HG02610 (cell line): ENCODE measurements at regions not wholly inside any gene's neighbourhood (a gene's known extent, or its start where the extent isn't known, plus 50 kb on each side); places are given as distances from the start of the nearest gene placed in this dataset.
"Not testable (repeated sequence)": the region's sequence is repeated elsewhere in the genome, so short reads cannot be mapped to it uniquely, and the experiment has no call there.

Source experiments
- ATAC-seq: cut with Tn5 transposase; IDR thresholded peaks from one replicate; pipeline ENCODE4 v1.9.1; 2021; ENCODE audit warnings: mild to moderate bottlenecking, moderate library complexity; ENCODE audit not compliant: unreplicated experiment

- not testable (repeated sequence) for ATAC-seq
Observed at GRCh38 chr2:14904378-14904777, 271.9 kb downstream of the LRATD1 start.

- ATAC-seq: no peak
Observed at GRCh38 chr2:14905571-14905970, 273.1 kb downstream of the LRATD1 start.

DNA sequence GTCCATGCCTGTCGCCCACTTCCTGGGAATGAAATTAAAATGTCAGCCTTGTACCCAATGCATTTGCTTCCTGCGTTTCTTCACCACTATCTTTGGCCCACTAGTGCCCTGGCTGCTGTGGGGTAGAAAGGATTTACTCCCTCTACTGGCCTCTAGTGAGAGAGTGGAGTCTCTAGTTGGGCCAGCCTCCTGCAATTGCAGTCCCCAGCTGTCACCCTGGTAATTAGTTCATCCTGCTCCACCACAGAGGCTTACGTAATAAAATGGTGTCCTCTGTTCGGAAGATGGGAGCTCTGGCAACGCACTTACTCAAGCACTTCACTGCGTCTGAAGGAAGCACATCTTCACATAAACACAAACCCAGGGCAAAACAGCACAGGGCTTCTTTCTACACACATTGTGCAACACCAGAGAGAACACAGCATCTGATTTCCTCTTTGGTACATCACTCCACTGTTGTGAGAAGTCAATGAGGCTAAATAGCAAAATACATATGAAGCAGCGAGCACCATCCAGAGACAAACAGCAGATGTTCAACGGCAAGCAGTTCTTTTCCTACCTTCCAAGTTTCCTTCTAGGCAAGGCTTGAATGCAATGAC, 274.6 kb downstream of the LRATD1 start:
- no peak for ATAC-seq

DNA sequence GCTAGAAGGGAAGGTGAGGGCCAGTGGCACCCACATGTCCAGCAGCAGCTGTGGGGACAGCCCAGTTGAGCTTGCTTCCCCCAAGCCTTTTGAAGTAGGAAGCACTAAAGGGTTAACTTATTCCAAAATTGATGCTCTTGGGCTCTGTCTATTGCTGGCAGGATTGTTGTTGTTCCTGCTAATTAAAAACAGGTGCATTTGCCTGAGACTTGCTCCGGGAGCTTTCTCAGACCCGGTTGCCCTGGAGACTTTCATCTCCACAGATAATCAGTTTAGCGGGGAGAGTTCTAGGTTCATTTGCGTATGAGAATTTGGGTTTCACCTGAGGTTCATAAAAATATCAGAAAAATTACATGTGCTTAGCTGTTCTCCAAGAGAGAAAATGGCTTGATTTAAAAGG, 277.3 kb downstream of the LRATD1 start:
- no peak for ATAC-seq

GRCh38 chr2:14910654-14911053, 278.1 kb downstream of the LRATD1 start:
- ATAC-seq: no peak

DNA sequence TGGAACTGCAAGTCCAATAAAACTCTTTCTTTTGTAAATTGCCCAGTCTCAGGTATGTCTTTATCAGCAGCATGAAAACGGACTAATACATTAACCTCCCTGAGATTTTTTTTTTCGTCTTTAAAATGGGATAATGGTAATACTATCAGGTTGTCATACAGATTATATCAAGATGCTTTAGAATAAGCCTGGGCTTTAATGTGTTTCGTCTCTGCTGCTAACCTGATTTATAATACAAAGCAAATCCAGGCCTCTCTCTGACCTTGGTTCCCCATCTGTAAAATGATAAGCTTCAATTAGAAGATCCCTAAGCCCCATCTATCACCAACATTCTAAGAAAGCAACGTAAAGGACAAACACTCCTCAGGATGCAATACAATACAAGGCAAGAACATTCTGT, 283.5 kb downstream of the LRATD1 start:
- ATAC-seq: no peak

DNA sequence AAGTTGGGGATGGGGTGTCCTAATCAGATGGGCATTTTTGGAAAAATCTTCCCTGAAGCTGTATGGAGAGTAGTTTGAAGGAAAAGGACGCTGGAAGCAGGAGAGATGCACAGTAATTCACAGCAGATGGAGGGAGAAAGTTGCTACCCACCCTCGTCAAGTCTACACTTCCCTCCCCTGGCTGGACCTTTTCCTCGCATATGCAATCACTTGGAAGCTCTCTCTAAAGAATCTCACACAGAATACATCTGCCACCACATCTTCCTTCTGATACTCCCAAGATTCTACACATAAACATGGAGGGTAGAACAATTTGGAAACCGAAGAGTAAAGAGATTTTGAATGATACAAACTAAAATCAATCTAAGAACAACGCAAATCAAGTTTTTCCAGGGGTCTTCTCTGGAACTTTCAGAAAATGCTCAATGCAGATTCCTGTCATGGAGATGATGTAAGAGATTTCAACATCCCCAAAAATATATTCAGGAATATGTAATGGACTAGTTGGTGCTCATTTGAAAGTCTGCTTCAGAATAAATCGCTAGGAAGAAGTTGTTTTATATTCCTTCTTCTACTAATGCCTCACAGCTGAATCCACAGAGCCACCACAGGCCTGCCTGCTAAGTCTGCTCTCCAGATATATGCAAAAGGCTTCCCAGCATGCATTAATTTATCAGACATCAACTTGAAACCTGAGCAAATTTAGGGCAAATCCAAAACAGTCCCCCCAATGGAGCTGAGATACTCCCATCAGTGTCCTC, 291.5 kb downstream of the LRATD1 start:
- ATAC-seq: no peak

DNA sequence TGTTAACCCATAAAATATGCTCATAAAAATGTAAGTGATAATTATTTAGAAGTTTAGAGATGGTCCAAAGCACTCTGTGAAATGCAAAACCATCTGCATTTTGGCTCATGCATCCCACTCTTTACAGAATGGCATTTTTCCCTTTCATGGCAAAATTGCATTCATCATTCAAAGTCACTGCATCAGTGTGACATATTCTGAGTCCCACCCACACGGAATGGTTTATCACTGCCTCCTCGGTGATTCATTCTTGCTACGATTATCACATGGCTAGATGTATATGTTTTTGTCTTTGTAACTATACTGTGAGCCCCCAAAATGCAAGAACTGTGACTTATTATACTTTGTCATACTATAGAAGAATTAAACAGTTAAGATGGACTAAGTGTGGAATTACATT, 293.0 kb downstream of the LRATD1 start:
- no peak for ATAC-seq

- ATAC-seq: no peak
Observed at GRCh38 chr2:14927021-14927564, 294.6 kb downstream of the LRATD1 start.

DNA sequence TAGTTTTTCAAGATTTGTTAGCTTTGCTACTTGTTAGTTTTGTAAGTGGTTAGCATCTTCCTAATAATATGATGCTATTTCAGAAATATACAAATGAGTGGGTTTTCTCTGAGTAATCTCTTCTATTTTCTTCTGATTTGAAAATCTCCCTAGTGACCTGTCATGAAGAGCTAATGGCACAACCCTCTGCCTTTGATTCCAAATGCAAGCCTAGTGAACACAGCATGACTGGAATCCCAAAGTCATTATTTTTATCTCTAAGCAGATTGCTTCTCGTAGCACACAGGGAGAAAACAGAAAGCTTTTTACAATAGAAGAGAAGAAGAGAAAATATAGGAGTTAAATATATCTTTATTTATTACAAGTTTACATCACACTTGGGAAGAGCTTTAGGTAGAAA, 295.5 kb downstream of the LRATD1 start:
- no peak for ATAC-seq

- no peak for ATAC-seq
Observed at GRCh38 chr2:14930441-14930840, 297.9 kb downstream of the LRATD1 start.

GRCh38 chr2:14932285-14932684, 299.8 kb downstream of the LRATD1 start:
- ATAC-seq: no peak

GRCh38 chr2:14933753-14934152, 301.2 kb downstream of the LRATD1 start:
- no peak for ATAC-seq

GRCh38 chr2:14936426-14936825, 303.9 kb downstream of the LRATD1 start:
- no peak for ATAC-seq

DNA sequence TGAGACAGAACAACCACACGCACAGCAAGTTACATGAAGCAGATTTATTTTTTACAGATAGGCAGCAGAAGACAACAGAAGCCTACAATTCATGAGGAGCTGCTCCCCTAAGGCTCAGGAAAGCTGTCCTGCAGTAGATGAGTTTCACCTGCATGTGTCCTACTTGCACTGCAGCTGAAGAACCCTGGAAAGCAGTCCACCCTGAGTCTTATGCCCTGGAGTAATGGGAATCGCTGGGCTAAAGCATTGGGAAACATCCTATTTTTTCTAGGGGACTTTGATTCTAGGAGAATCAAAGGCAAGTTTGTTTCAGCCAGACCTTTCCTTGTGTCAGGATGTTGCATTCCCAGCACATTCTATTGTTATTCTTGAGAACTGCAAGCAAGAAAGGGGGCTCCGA, 304.8 kb downstream of the LRATD1 start:
- no peak for ATAC-seq

DNA sequence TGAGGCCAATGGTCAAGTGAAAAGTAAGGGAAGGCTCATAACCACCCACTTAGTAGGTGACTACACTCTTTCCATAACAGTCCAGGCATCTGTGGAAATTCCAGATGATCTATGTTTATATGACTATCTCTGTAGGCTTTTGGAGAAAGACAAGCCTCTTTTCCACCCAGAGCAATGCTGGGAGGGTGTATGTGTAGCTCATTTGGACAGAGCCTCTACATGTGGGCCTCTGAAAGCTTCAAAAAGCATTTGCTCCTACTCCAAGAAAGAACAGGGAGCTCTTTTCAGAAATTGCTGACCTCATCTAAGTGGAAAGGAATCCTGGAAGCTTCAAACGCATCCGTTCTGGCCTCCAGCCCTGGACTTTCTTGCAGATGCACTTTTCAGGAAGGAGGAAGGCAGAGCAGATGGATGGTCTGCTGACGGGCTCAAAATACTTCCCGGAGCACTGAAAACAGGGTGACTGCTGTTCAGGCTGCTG, 308.7 kb downstream of the LRATD1 start:
- ATAC-seq: no peak

- no peak for ATAC-seq
Observed at GRCh38 chr2:14942987-14943386, 310.5 kb downstream of the LRATD1 start.

GRCh38 chr2:14944562-14945346, 312.2 kb downstream of the LRATD1 start:
- peak; percentile 50 for ATAC-seq

DNA sequence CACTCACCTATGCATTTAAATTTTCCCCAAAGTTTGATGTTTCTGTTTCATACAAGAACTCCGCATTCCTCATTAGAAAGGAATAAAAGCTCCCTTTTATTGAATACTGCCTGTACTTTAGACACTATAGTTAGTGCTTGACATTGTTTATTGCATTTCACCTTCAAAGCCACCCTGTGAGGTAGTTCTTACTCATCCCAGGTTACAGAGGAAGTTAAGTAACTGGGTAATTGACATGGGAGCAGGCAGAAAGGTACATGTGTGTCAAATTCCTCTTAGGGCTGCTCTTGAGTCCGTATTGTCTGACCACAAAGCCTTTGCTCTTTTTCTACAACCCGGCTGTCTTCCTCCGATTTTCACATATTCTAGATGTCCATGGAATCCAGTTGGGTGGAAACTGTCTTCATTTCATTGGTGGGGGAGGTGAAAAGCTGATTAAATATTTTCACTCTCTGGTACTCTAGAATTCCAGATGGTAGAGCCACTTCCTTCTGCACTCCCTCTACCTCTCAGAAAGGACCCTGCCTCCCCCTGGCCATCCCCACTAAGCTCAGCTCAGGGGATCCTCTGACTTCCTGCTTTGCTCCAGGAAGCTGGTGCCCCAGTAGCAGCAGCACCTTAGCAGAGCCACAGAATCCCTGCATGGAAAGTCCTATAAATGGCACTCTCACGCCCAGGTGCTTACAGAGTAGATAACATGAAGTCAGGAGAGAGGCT, 319.2 kb downstream of the LRATD1 start:
- ATAC-seq: no peak

DNA sequence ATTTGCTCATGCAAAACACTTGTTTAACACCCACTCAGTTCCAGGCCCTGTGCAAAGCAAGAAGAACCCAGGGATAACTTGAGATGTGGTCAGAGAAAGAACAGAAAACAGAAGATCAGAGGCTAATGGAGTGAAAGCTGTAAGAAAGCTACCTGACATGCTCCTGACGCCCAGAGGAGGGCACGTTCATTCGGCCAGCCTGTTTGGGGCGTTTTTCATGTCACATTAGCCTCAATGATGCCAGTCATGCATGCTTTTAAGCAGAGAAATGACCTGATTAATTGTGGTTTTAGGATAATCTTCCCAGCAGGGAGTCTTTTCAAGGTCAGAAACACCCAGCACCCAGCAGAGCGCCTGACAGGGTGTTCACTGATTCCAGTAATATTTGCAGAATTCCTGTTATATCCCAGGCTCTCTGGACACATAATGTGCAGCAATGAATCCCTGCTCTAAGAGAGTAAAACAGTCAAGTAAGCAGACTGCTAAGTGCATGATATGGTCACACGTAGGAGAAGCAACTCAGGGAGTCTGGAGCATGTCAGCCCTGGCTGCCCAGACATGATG, 320.0 kb downstream of the LRATD1 start:
- no peak for ATAC-seq
